ENCODE measurements at regions not wholly inside any gene's neighbourhood (a gene's known extent, or its start where the extent isn't known, plus 50 kb on each side); places are given as distances from the start of the nearest gene placed in this dataset.

- ChIA-PET POLR2A (no interaction called here), CTCF (no interaction called here)
- TF ChIP-seq GRHL2 (CRISPR knock-in tag; IDR thresholded peaks at IDR 0.05; ENCODE audit: insufficient replicate concordance, severe bottlenecking) (no peak), ARID4B (CRISPR knock-in tag; IDR thresholded peaks at IDR 0.05; ENCODE audit: borderline replicate concordance) (no peak), ZNF138 (CRISPR knock-in tag; conservative IDR thresholded peaks at IDR 0.05) (no peak), SOX15 (CRISPR knock-in tag; IDR thresholded peaks at IDR 0.05) (no peak), SP1 (CRISPR knock-in tag; conservative IDR thresholded peaks at IDR 0.05) (no peak), NR3C1 (CRISPR knock-in tag; conservative IDR thresholded peaks at IDR 0.05; ENCODE audit: low read depth) (no peak), FOXP1 (CRISPR knock-in tag; IDR thresholded peaks at IDR 0.05; ENCODE audit: borderline replicate concordance) (no peak), NFATC4 (CRISPR knock-in tag; IDR thresholded peaks at IDR 0.05) (no peak), JUN (CRISPR knock-in tag; IDR thresholded peaks at IDR 0.05) (no peak)
- TF ChIP-seq, protein P1, sequence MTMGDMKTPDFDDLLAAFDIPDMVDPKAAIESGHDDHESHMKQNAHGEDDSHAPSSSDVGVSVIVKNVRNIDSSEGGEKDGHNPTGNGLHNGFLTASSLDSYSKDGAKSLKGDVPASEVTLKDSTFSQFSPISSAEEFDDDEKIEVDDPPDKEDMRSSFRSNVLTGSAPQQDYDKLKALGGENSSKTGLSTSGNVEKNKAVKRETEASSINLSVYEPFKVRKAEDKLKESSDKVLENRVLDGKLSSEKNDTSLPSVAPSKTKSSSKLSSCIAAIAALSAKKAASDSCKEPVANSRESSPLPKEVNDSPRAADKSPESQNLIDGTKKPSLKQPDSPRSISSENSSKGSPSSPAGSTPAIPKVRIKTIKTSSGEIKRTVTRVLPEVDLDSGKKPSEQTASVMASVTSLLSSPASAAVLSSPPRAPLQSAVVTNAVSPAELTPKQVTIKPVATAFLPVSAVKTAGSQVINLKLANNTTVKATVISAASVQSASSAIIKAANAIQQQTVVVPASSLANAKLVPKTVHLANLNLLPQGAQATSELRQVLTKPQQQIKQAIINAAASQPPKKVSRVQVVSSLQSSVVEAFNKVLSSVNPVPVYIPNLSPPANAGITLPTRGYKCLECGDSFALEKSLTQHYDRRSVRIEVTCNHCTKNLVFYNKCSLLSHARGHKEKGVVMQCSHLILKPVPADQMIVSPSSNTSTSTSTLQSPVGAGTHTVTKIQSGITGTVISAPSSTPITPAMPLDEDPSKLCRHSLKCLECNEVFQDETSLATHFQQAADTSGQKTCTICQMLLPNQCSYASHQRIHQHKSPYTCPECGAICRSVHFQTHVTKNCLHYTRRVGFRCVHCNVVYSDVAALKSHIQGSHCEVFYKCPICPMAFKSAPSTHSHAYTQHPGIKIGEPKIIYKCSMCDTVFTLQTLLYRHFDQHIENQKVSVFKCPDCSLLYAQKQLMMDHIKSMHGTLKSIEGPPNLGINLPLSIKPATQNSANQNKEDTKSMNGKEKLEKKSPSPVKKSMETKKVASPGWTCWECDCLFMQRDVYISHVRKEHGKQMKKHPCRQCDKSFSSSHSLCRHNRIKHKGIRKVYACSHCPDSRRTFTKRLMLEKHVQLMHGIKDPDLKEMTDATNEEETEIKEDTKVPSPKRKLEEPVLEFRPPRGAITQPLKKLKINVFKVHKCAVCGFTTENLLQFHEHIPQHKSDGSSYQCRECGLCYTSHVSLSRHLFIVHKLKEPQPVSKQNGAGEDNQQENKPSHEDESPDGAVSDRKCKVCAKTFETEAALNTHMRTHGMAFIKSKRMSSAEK (CRISPR knock-in tag; IDR thresholded peaks at IDR 0.05; ENCODE audit: borderline replicate concordance): no peak
- H3K27me3 Mint-ChIP-seq (ENCODE audit: low read depth): peaks cover 7% of the 10 kb centered on the region
- DNase-seq (ENCODE audit: low spot score): no peak
- H3K36me3 Mint-ChIP-seq: peaks cover 55% of the 10 kb centered on the region
- H3K27ac Mint-ChIP-seq: no peak overlapping the region
- no peaks in the 10 kb centered on the region for H3K4me1 Mint-ChIP-seq
- no peak overlapping the region for H3K4me3 Mint-ChIP-seq
- no peak for ATAC-seq
- peaks cover 56% of the 10 kb centered on the region for H3K9me3 Mint-ChIP-seq
Observed at GRCh38 chr3:112773-113172, 83.8 kb upstream of the CHL1 start.

DNA sequence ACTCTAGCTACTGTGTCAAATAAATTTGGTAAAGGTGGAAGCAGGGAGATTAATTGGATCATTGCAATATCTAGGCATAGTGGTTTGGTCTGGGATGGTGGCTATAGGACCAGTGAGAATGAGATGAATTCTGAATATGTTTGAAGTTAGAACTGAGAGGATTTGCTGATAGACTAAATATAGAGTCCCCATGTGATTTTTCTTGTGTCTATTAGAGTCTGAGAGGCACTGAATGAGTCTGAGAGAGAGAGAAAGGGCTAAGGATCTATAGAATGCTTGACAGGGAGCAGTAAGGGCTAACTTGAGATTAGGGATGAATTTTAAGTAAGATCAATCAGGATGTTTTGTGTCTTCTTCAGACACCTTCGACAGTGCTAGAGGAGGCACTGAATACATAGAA lies 77.9 kb upstream of the CHL1 start:
- TF ChIP-seq FOXJ3 (CRISPR knock-in tag; IDR thresholded peaks at IDR 0.05; ENCODE audit: borderline replicate concordance) (no peak), HMGA2 (CRISPR knock-in tag; IDR thresholded peaks at IDR 0.05) (no peak), ATF3 (CRISPR knock-in tag; conservative IDR thresholded peaks at IDR 0.05) (no peak), ATF1 (CRISPR knock-in tag; IDR thresholded peaks at IDR 0.05) (no peak)
- TF ChIP-seq, protein P2, sequence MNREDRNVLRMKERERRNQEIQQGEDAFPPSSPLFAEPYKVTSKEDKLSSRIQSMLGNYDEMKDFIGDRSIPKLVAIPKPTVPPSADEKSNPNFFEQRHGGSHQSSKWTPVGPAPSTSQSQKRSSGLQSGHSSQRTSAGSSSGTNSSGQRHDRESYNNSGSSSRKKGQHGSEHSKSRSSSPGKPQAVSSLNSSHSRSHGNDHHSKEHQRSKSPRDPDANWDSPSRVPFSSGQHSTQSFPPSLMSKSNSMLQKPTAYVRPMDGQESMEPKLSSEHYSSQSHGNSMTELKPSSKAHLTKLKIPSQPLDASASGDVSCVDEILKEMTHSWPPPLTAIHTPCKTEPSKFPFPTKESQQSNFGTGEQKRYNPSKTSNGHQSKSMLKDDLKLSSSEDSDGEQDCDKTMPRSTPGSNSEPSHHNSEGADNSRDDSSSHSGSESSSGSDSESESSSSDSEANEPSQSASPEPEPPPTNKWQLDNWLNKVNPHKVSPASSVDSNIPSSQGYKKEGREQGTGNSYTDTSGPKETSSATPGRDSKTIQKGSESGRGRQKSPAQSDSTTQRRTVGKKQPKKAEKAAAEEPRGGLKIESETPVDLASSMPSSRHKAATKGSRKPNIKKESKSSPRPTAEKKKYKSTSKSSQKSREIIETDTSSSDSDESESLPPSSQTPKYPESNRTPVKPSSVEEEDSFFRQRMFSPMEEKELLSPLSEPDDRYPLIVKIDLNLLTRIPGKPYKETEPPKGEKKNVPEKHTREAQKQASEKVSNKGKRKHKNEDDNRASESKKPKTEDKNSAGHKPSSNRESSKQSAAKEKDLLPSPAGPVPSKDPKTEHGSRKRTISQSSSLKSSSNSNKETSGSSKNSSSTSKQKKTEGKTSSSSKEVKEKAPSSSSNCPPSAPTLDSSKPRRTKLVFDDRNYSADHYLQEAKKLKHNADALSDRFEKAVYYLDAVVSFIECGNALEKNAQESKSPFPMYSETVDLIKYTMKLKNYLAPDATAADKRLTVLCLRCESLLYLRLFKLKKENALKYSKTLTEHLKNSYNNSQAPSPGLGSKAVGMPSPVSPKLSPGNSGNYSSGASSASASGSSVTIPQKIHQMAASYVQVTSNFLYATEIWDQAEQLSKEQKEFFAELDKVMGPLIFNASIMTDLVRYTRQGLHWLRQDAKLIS (CRISPR knock-in tag; IDR thresholded peaks at IDR 0.05; ENCODE audit: borderline replicate concordance): no peak
- no peak overlapping the region for H3K27ac Mint-ChIP-seq
- ChIA-PET POLR2A (no interaction called here), CTCF (no interaction called here)
- no peaks in the 10 kb centered on the region for H3K4me1 Mint-ChIP-seq
- H3K9me3 Mint-ChIP-seq: peaks cover 21% of the 10 kb centered on the region
- H3K27me3 Mint-ChIP-seq (ENCODE audit: low read depth): peaks cover 7% of the 10 kb centered on the region
- ATAC-seq (no peak), DNase-seq (ENCODE audit: low spot score) (no peak)
- no peak overlapping the region for H3K4me3 Mint-ChIP-seq
- peaks cover 35% of the 10 kb centered on the region for H3K36me3 Mint-ChIP-seq
